CD8-positive, alpha-beta memory T cell (primary cell): ENCODE measurements at regions not wholly inside any gene's neighbourhood (a gene's known extent, or its start where the extent isn't known, plus 50 kb on each side); places are given as distances from the start of the nearest gene placed in this dataset.
"Not testable (repeated sequence)": the region's sequence is repeated elsewhere in the genome, so short reads cannot be mapped to it uniquely, and the experiment has no call there.

Experiments
- CTCF ChIA-PET: fragments of 350-600 bp; sonication (Branson Sonifier 250); formaldehyde crosslinking; loops from one replicate; lab custom pipeline; 2021; ENCODE audit warnings: antibody characterized with exemption; lab: Charles Lee
- POLR2A ChIA-PET: fragments of 350-600 bp; sonication (Branson Sonifier 250); formaldehyde crosslinking; loops from one replicate; lab custom pipeline; 2021; ENCODE audit warnings: antibody characterized with exemption; lab: Charles Lee
- DNase-seq, 5 donors: peaks; one replicate each; pipeline versions ENCODE4 v3.0.0 to v3.0.0-alpha.2; 2020 to 2022; ENCODE audit warnings: mixed read lengths in 1 of 5
- H3K27ac ChIP-seq: one replicate; pipeline ENCODE4 v1.7.0; 2013; ENCODE audit warnings: low read depth, mild to moderate bottlenecking, low read length, moderate library complexity
- H3K27me3 ChIP-seq: 2 replicates; pipeline ENCODE4 v1.7.0; 2013; ENCODE audit warnings: low read length, mild to moderate bottlenecking; ENCODE audit not compliant: insufficient read depth, poor library complexity, severe bottlenecking
- H3K36me3 ChIP-seq: 2 replicates; pipeline ENCODE4 v1.7.0; 2013; ENCODE audit warnings: mild to moderate bottlenecking, low read length, moderate library complexity; ENCODE audit not compliant: insufficient read depth
- H3K4me1 ChIP-seq: 2 replicates; pipeline ENCODE4 v1.7.0; 2013; ENCODE audit warnings: mild to moderate bottlenecking, low read length, moderate library complexity; ENCODE audit not compliant: insufficient read depth
- H3K4me3 ChIP-seq: 2 replicates; pipeline ENCODE4 v1.7.0; 2013; ENCODE audit warnings: mild to moderate bottlenecking, low read length
- H3K9me3 ChIP-seq: 2 replicates; pipeline ENCODE4 v1.7.0; 2013; ENCODE audit warnings: mild to moderate bottlenecking, low read length
- H3K27ac Mint-ChIP-seq, 8 donors: one replicate each; pipeline ENCODE4 v1.8.0; 2020 to 2021; ENCODE audit warnings: mixed read lengths in 8 of 8, mild to moderate bottlenecking in 6 of 8, inconsistent platforms in 3 of 8, moderate library complexity in 3 of 8
- H3K27me3 Mint-ChIP-seq, 2 donors: one replicate each; pipeline ENCODE4 v1.8.0; 2020 to 2021; ENCODE audit warnings: mixed read lengths in 2 of 2, mild to moderate bottlenecking in 1 of 2, moderate library complexity in 1 of 2
- H3K36me3 Mint-ChIP-seq, 3 donors: one replicate each; pipeline ENCODE4 v1.8.0; 2020 to 2021; ENCODE audit warnings: mixed read lengths in 3 of 3, inconsistent platforms in 1 of 3, mild to moderate bottlenecking in 1 of 3
- H3K4me1 Mint-ChIP-seq, 3 donors: one replicate each; pipeline ENCODE4 v1.8.0; 2020 to 2021; ENCODE audit warnings: mixed read lengths in 3 of 3, inconsistent platforms in 1 of 3, mild to moderate bottlenecking in 1 of 3
- H3K4me3 Mint-ChIP-seq, 7 donors: one replicate each; pipeline ENCODE4 v1.8.0; 2020 to 2021; ENCODE audit warnings: mixed read lengths in 7 of 7, mild to moderate bottlenecking in 6 of 7, moderate library complexity in 4 of 7, inconsistent platforms in 2 of 7
- H3K9me3 Mint-ChIP-seq, 5 donors: one replicate each; pipeline ENCODE4 v1.8.0; 2020 to 2022; ENCODE audit warnings: mixed read lengths in 5 of 5, mild to moderate bottlenecking in 3 of 5, moderate library complexity in 2 of 5, inconsistent platforms in 1 of 5

DNA sequence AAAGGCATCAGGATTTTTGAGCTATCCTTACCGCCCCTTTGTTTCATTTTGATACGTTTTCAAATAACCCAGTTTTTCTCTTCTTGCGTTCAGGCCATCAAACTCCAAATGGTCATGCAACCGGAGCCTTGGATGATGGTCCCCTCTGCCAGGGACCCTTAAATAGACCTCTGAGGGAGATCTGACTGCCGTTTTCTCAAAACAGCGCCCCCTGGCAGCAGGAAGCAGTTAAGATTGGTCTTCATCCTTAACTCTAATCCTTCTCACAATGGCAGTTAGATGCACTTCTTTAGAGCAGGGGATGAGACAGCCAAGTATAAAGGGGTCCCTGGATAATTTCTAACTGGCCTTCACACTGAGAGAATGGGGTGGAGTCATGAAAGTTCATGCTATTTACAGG is 525.0 kb upstream of the SPANXN1 start:
- Histone ChIP-seq H3K27me3 (no peaks in the 10 kb centered on the region), H3K9me3 (no peaks in the 10 kb centered on the region), H3K4me1 (no peaks in the 10 kb centered on the region), H3K4me3 (no peak overlapping the region), H3K36me3 (no peaks in the 10 kb centered on the region), H3K27ac (no peak overlapping the region)
- H3K9me3 Mint-ChIP-seq: peaks cover 0 to 6% (median 4%) of the 10 kb centered on the region in 5 donors
- H3K27ac Mint-ChIP-seq: no peak overlapping the region
- ChIA-PET POLR2A (no interaction called here), CTCF (no interaction called here)
- no peaks in the 10 kb centered on the region for H3K4me1 Mint-ChIP-seq
- H3K27me3 Mint-ChIP-seq: peaks cover 0 to 5% of the 10 kb centered on the region in 2 donors
- H3K36me3 Mint-ChIP-seq: no peaks in the 10 kb centered on the region
- H3K4me3 Mint-ChIP-seq: no peak overlapping the region
- no peak for DNase-seq

DNA sequence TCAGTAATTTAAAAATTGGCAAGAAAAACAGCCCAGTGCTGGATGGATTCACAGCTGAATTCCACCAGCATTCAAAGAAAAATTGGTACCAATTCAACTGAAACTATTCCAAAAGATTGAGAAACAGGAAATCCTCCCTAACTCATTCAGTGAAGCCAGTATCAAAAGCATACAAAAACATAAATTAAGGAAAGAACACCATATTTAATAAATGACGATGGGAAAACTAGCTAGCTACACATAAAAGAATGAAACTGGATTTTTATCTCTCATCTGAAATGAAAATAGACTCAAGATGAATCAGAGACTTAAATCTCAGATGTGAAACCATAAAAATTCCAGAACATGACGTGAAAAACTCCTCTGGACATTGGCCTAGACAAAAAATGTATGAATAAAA is 516.8 kb upstream of the SPANXN1 start:
- Histone ChIP-seq H3K4me3 (no peak overlapping the region), H3K9me3 (no peaks in the 10 kb centered on the region), H3K4me1 (no peaks in the 10 kb centered on the region), H3K36me3 (no peaks in the 10 kb centered on the region), H3K27ac (no peak overlapping the region), H3K27me3 (no peaks in the 10 kb centered on the region)
- Mint-ChIP-seq H3K27ac (no peak overlapping the region), H3K4me3 (no peak overlapping the region), H3K27me3 (peaks cover 0 to 3% of the 10 kb centered on the region in 2 donors), H3K4me1 (no peaks in the 10 kb centered on the region), H3K36me3 (no peaks in the 10 kb centered on the region), H3K9me3 (peaks cover 0 to 6% (median 2%) of the 10 kb centered on the region in 5 donors)
- CTCF ChIA-PET: no interaction called here
- DNase-seq: no peak
- POLR2A ChIA-PET: no interaction called here

GRCh38 chrX:144732588-144732987 is 514.7 kb upstream of the SPANXN1 start:
- POLR2A ChIA-PET: no interaction called here
- H3K4me3 ChIP-seq: no peak overlapping the region
- no peak for DNase-seq
- no peaks in the 10 kb centered on the region for H3K36me3 Mint-ChIP-seq
- no peak overlapping the region for H3K4me3 Mint-ChIP-seq
- no peaks in the 10 kb centered on the region for H3K27me3 ChIP-seq
- H3K9me3 ChIP-seq: no peaks in the 10 kb centered on the region
- H3K9me3 Mint-ChIP-seq: peaks cover 0 to 7% (median 0%) of the 10 kb centered on the region in 5 donors
- no peak overlapping the region for H3K27ac ChIP-seq
- H3K4me1 ChIP-seq: no peaks in the 10 kb centered on the region
- H3K4me1 Mint-ChIP-seq: no peaks in the 10 kb centered on the region
- CTCF ChIA-PET: no interaction called here
- H3K36me3 ChIP-seq: no peaks in the 10 kb centered on the region
- no peaks in the 10 kb centered on the region for H3K27me3 Mint-ChIP-seq
- no peak overlapping the region for H3K27ac Mint-ChIP-seq

GRCh38 chrX:144738246-144738645 is 509.1 kb upstream of the SPANXN1 start:
- Mint-ChIP-seq H3K4me1 (no peaks in the 10 kb centered on the region), H3K36me3 (no peaks in the 10 kb centered on the region), H3K27me3 (peaks cover 0 to 3% of the 10 kb centered on the region in 2 donors), H3K9me3 (peaks cover 0 to 7% (median 0%) of the 10 kb centered on the region in 5 donors), H3K4me3 (no peak overlapping the region), H3K27ac (no peak overlapping the region)
- H3K27me3 ChIP-seq: no peaks in the 10 kb centered on the region
- H3K27ac ChIP-seq: no peak overlapping the region
- ChIA-PET POLR2A (no interaction called here), CTCF (no interaction called here)
- H3K4me1 ChIP-seq: no peaks in the 10 kb centered on the region
- no peaks in the 10 kb centered on the region for H3K9me3 ChIP-seq
- DNase-seq: no peak
- no peaks in the 10 kb centered on the region for H3K36me3 ChIP-seq
- H3K4me3 ChIP-seq: no peak overlapping the region

- POLR2A ChIA-PET: no interaction called here
- CTCF ChIA-PET: no interaction called here
- H3K27me3 ChIP-seq: no peaks in the 10 kb centered on the region
- Mint-ChIP-seq H3K27me3 (peaks cover 0 to 1% of the 10 kb centered on the region in 2 donors), H3K4me3 (no peak overlapping the region), H3K9me3 (peaks cover 0 to 4% (median 0%) of the 10 kb centered on the region in 5 donors), H3K36me3 (no peaks in the 10 kb centered on the region), H3K4me1 (no peaks in the 10 kb centered on the region), H3K27ac (no peak overlapping the region)
- no peaks in the 10 kb centered on the region for H3K9me3 ChIP-seq
- H3K36me3 ChIP-seq: no peaks in the 10 kb centered on the region
- H3K4me1 ChIP-seq: no peaks in the 10 kb centered on the region
- no peak overlapping the region for H3K27ac ChIP-seq
- H3K4me3 ChIP-seq: no peak overlapping the region
- DNase-seq: no peak
Observed at GRCh38 chrX:144768540-144768939, 478.8 kb upstream of the SPANXN1 start.

- H3K27me3 Mint-ChIP-seq, H3K4me3 Mint-ChIP-seq, H3K4me1 Mint-ChIP-seq, DNase-seq, H3K4me1 ChIP-seq, H3K36me3 ChIP-seq, H3K4me3 ChIP-seq, POLR2A ChIA-PET, H3K27ac Mint-ChIP-seq, H3K27ac ChIP-seq, H3K36me3 Mint-ChIP-seq, H3K9me3 ChIP-seq, CTCF ChIA-PET, H3K27me3 ChIP-seq: not testable (repeated sequence)
- H3K9me3 Mint-ChIP-seq: peaks cover 0 to 14% (median 6%) of the 10 kb centered on the region in 5 donors
Observed at GRCh38 chrX:144783528-144783927, 463.8 kb upstream of the SPANXN1 start.

GRCh38 chrX:144790148-144790547 is 457.2 kb upstream of the SPANXN1 start:
- Histone ChIP-seq H3K27ac (no peak overlapping the region), H3K9me3 (no peaks in the 10 kb centered on the region), H3K4me1 (no peaks in the 10 kb centered on the region), H3K36me3 (no peaks in the 10 kb centered on the region), H3K4me3 (no peak overlapping the region), H3K27me3 (no peaks in the 10 kb centered on the region)
- H3K4me1 Mint-ChIP-seq: no peaks in the 10 kb centered on the region
- H3K9me3 Mint-ChIP-seq: peaks cover 2 to 35% (median 18%) of the 10 kb centered on the region in 5 donors
- no peak overlapping the region for H3K27ac Mint-ChIP-seq
- no peak overlapping the region for H3K4me3 Mint-ChIP-seq
- ChIA-PET POLR2A (no interaction called here), CTCF (no interaction called here)
- DNase-seq: no peak
- H3K27me3 Mint-ChIP-seq: no peaks in the 10 kb centered on the region
- no peaks in the 10 kb centered on the region for H3K36me3 Mint-ChIP-seq

- peaks cover 2 to 31% (median 18%) of the 10 kb centered on the region in 5 donors for H3K9me3 Mint-ChIP-seq
- POLR2A ChIA-PET: no interaction called here
- CTCF ChIA-PET: no interaction called here
Observed at GRCh38 chrX:144791298-144791697, 456.0 kb upstream of the SPANXN1 start.

DNA sequence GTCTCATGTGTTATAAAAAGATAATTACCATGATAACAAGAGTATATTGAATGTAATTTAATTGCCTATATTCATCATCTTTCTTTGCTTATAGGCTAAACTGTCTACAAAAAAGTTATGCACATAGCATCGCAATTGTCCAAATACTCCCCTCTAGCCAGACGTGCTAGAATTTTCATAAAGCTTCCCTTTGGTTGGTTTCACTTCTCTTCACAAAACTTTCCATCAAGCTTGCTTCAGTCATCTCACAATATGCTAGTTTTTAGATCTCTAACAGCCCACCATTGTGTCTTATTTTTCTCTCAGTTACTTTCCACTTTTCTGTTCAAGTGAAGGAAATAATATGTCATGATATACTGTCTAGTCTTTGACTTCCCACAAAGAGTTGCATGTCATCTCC is 448.3 kb upstream of the SPANXN1 start:
- Mint-ChIP-seq H3K4me1 (no peaks in the 10 kb centered on the region), H3K27ac (no peak overlapping the region), H3K36me3 (no peaks in the 10 kb centered on the region), H3K27me3 (peaks cover 0 to 1% of the 10 kb centered on the region in 2 donors), H3K4me3 (no peak overlapping the region), H3K9me3 (peaks cover 0 to 4% (median 3%) of the 10 kb centered on the region in 5 donors)
- Histone ChIP-seq H3K27me3 (no peaks in the 10 kb centered on the region), H3K27ac (no peak overlapping the region), H3K9me3 (no peaks in the 10 kb centered on the region), H3K36me3 (no peaks in the 10 kb centered on the region), H3K4me3 (no peak overlapping the region), H3K4me1 (no peaks in the 10 kb centered on the region)
- ChIA-PET CTCF (no interaction called here), POLR2A (no interaction called here)
- DNase-seq: no peak

More at GRCh38 chrX:144791298-144791697, 456.0 kb upstream of the SPANXN1 start:
- H3K27ac Mint-ChIP-seq: no peak overlapping the region
- H3K4me3 Mint-ChIP-seq: no peak overlapping the region
- no peaks in the 10 kb centered on the region for H3K36me3 ChIP-seq
- no peaks in the 10 kb centered on the region for H3K4me1 ChIP-seq
- no peaks in the 10 kb centered on the region for H3K36me3 Mint-ChIP-seq
- H3K27ac ChIP-seq: no peak overlapping the region
- no peak for DNase-seq
- H3K9me3 ChIP-seq: no peaks in the 10 kb centered on the region
- no peaks in the 10 kb centered on the region for H3K27me3 Mint-ChIP-seq
- H3K4me1 Mint-ChIP-seq: no peaks in the 10 kb centered on the region
- H3K4me3 ChIP-seq: no peak overlapping the region
- H3K27me3 ChIP-seq: no peaks in the 10 kb centered on the region
